ENCODE measurements at regions not wholly inside any gene's neighbourhood (a gene's known extent, or its start where the extent isn't known, plus 50 kb on each side); places are given as distances from the start of the nearest gene placed in this dataset.

DNA sequence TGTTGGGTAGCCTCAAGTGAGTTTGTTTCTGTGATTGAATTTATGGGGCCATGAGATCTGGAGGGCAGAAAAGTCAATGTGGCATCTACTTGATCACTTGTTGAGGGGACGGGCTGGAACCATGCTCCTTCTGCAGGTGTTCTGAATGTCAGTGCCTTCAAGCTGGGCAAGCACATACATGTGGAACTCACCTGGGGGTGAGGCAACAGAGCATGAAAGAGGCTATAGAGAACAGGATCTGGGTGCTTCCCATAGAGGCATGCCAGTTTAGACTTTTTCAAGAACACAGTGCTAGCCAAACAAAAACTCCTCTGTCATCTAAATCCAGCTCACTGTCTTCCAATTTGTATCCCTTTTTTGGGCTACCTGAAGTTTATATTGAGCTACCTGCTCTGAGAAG lies 77.8 kb upstream of the SLC35B3 start (continued):
- TF ChIP-seq, protein P1, sequence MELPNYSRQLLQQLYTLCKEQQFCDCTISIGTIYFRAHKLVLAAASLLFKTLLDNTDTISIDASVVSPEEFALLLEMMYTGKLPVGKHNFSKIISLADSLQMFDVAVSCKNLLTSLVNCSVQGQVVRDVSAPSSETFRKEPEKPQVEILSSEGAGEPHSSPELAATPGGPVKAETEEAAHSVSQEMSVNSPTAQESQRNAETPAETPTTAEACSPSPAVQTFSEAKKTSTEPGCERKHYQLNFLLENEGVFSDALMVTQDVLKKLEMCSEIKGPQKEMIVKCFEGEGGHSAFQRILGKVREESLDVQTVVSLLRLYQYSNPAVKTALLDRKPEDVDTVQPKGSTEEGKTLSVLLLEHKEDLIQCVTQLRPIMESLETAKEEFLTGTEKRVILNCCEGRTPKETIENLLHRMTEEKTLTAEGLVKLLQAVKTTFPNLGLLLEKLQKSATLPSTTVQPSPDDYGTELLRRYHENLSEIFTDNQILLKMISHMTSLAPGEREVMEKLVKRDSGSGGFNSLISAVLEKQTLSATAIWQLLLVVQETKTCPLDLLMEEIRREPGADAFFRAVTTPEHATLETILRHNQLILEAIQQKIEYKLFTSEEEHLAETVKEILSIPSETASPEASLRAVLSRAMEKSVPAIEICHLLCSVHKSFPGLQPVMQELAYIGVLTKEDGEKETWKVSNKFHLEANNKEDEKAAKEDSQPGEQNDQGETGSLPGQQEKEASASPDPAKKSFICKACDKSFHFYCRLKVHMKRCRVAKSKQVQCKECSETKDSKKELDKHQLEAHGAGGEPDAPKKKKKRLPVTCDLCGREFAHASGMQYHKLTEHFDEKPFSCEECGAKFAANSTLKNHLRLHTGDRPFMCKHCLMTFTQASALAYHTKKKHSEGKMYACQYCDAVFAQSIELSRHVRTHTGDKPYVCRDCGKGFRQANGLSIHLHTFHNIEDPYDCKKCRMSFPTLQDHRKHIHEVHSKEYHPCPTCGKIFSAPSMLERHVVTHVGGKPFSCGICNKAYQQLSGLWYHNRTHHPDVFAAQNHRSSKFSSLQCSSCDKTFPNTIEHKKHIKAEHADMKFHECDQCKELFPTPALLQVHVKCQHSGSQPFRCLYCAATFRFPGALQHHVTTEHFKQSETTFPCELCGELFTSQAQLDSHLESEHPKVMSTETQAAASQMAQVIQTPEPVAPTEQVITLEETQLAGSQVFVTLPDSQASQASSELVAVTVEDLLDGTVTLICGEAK (IDR thresholded peaks at IDR 0.05), result no peak
- TF ChIP-seq, protein P1 (CRISPR knock-in tag; IDR thresholded peaks at IDR 0.05), result no peak
- no peak for TF ChIP-seq REPIN1 (CRISPR knock-in tag; IDR thresholded peaks at IDR 0.05; ENCODE audit: borderline replicate concordance, low read depth)
- no peak for TF ChIP-seq ZNF839 (CRISPR knock-in tag; IDR thresholded peaks at IDR 0.05; ENCODE audit: borderline replicate concordance)

DNA sequence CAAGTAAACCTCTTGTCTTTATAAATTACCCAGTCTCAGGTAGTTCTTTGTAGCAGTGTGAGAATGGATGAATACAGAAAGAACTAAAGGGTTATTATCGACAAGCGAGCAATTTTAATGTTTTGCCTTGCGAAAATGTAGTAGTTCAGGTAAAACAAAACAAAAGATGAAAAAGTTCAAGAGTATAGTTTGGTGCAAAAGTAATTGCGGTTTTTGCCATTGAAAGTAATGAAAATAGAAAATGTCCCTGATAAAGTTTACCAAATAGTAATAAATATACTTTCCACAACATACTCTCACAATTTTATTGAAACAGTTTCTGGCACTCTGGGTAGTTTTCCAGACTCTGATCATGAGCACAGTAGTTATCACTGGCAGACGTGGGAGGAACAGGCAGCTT lies 71.9 kb upstream of the SLC35B3 start:
- Histone ChIP-seq H3K27me3 (ENCODE audit: control insufficient read depth in 1 of 2, insufficient read depth in 2 of 2, low read length in 2 of 2) (no peaks in the 10 kb centered on the region), H3K4me3 (replicated peaks in 1 of 3; ENCODE audit: insufficient read depth in 1 of 3, low read depth in 2 of 3, low read length in 3 of 3) (no peak overlapping the region), H3K27ac (ENCODE audit: extremely low read length, insufficient read depth, low read length) (no peak overlapping the region), H3K4me2 (ENCODE audit: low read depth, low read length) (no peak overlapping the region), H4K20me1 (ENCODE audit: insufficient read depth, low read length) (no peaks in the 10 kb centered on the region; the same call in 1 of the 2 replicates), H3K36me3 (replicated peaks in 1 of 2; ENCODE audit: control insufficient read depth in 1 of 2, insufficient read depth in 2 of 2, low read length in 2 of 2) (no peaks in the 10 kb centered on the region), H3K9ac (ENCODE audit: insufficient read depth, low read depth, low read length) (no peak overlapping the region), H3K4me1 (ENCODE audit: insufficient read depth, low read length) (no peaks in the 10 kb centered on the region), H3K79me2 (ENCODE audit: insufficient read depth, low read length) (no peaks in the 10 kb centered on the region), H3K9me3 (ENCODE audit: low read length) (no peaks in the 10 kb centered on the region), H2AFZ (ENCODE audit: low read length) (no peak overlapping the region)
- BruUV-seq (replicated peaks), result no TSS peak
- in situ Hi-C loops (cut with HindIII; ENCODE audit: extremely low pct_ligation_motif_present, low pct_unique_long_range_greater_than_20kb), result loop anchor here (25.0 kb wide), 1 partner anchor 905 kb away; no protein-coding TSS in a partner anchor
- no peak for ATAC-seq
- no peak for DNase-seq (ENCODE audit: low spot score)
- POLR2A ChIA-PET, result no interaction called here
- CTCF ChIA-PET (ENCODE audit: low intra/inter-chr PET ratio, low total read pairs), result no interaction called here
- intact Hi-C loops (cut with micrococcal nuclease; ENCODE audit: unreplicated experiment), result no loop called here
- no peak for FAIRE-seq
- 6% methylated on average over 5 of the region's 5 CpGs for WGBS (ENCODE audit: low lambda C conversion rate)
- TF ChIP-seq, protein P2, sequence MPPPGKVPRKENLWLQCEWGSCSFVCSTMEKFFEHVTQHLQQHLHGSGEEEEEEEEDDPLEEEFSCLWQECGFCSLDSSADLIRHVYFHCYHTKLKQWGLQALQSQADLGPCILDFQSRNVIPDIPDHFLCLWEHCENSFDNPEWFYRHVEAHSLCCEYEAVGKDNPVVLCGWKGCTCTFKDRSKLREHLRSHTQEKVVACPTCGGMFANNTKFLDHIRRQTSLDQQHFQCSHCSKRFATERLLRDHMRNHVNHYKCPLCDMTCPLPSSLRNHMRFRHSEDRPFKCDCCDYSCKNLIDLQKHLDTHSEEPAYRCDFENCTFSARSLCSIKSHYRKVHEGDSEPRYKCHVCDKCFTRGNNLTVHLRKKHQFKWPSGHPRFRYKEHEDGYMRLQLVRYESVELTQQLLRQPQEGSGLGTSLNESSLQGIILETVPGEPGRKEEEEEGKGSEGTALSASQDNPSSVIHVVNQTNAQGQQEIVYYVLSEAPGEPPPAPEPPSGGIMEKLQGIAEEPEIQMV (CRISPR knock-in tag; IDR thresholded peaks at IDR 0.05; ENCODE audit: low read depth), result no peak
- TF ChIP-seq ARNTL (CRISPR knock-in tag; IDR thresholded peaks at IDR 0.05), result no peak
- no peak for TF ChIP-seq ZNF333 (CRISPR knock-in tag; IDR thresholded peaks at IDR 0.05; ENCODE audit: borderline replicate concordance)
- no peak for TF ChIP-seq ZFYVE20 (CRISPR knock-in tag; IDR thresholded peaks at IDR 0.05; ENCODE audit: borderline replicate concordance, low read depth)
- no peak for TF ChIP-seq HNRNPLL (IDR thresholded peaks at IDR 0.05; ENCODE audit: low read depth, low read length, poor library complexity, severe bottlenecking)

Measured in HepG2 (cell line).